ENCODE measurements at regions not wholly inside any gene's neighbourhood (a gene's known extent, or its start where the extent isn't known, plus 50 kb on each side); places are given as distances from the start of the nearest gene placed in this dataset.

DNA sequence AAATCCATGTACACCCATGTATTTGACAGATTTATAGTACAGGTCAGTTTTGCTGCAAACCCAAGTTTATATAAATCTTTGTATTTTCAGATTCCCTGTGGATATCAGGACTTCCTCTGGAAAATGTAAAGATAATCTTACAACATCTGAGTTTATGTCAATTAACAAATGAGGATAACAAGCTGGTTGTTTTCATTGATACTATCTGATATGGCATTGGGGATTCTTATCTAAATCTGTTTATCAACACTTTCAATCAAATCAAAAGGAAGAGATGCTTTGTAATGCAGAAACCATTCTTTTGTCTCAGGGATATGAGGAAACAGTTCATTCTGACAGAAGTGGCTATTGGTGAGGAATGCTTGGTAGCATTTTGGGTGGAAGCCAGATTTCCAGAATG is 64.9 kb upstream of the FAM204A start:
- TF ChIP-seq, protein P1, sequence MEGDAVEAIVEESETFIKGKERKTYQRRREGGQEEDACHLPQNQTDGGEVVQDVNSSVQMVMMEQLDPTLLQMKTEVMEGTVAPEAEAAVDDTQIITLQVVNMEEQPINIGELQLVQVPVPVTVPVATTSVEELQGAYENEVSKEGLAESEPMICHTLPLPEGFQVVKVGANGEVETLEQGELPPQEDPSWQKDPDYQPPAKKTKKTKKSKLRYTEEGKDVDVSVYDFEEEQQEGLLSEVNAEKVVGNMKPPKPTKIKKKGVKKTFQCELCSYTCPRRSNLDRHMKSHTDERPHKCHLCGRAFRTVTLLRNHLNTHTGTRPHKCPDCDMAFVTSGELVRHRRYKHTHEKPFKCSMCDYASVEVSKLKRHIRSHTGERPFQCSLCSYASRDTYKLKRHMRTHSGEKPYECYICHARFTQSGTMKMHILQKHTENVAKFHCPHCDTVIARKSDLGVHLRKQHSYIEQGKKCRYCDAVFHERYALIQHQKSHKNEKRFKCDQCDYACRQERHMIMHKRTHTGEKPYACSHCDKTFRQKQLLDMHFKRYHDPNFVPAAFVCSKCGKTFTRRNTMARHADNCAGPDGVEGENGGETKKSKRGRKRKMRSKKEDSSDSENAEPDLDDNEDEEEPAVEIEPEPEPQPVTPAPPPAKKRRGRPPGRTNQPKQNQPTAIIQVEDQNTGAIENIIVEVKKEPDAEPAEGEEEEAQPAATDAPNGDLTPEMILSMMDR (IDR thresholded peaks at IDR 0.05; ENCODE audit: low read depth, low read length, poor library complexity, severe bottlenecking): no peak
- no peak for TF ChIP-seq EZH2phosphoT487 (IDR thresholded peaks at IDR 0.05; ENCODE audit: borderline replicate concordance, low read length)
